Activated gamma-delta T cell (primary cell): ENCODE measurements at regions not wholly inside any gene's neighbourhood (a gene's known extent, or its start where the extent isn't known, plus 50 kb on each side); places are given as distances from the start of the nearest gene placed in this dataset.

Experiments used
- DNase-seq: peaks from one replicate; lab custom pipeline; 2025; lab: John Stamatoyannopoulos, UW

DNA sequence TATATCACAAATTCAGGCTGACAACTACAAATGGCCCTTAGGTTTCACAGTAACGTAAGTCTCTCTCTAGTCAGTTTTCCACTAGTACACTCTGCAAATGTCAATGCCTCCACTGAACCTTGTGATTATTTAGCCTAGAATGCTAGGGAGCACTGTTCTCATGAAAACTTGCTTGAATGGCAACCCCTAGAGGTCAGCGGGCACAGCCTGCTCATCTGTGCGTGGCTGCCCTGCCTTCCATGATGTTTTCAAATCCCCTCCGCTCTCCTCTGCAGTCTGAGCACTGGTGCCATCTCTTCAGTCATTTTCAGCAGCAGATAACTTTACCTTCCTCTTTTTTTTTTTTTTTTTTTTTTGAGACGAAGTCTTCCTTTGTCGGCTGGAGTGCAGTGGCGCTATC is 84.1 kb upstream of the GULP1 start:
- DNase-seq: no peak

GRCh38 chr2:188209218-188209617 is 82.5 kb upstream of the GULP1 start:
- no peak for DNase-seq

- no peak for DNase-seq
Measured at GRCh38 chr2:188217264-188217663, 74.4 kb upstream of the GULP1 start.

GRCh38 chr2:188219541-188219940 is 72.1 kb upstream of the GULP1 start:
- no peak for DNase-seq

- DNase-seq: no peak
Measured at GRCh38 chr2:188220535-188220934, 71.1 kb upstream of the GULP1 start.

- DNase-seq: no peak
Measured at GRCh38 chr2:188227713-188228112, 64.0 kb upstream of the GULP1 start.

- no peak for DNase-seq
Measured at GRCh38 chr2:188235364-188235763, 56.3 kb upstream of the GULP1 start.

DNA sequence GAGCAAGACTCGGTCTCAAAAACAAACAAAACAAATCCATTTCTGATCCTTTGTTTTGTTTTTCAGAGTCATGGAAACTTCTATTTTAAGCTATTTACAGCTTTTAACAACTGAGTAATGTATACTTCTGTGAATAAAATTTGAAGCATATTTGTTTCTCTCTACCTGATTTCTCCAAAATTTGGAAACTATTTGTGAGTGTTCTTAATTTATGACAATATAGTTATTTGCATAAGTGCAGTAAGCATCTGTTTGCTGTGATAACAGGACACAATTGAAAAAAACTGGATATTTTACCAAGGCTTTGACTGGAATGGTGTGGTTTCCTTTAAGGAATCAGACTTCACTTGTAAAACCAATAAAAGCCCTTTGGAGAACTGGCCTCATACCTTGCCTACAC is 53.3 kb upstream of the GULP1 start:
- DNase-seq: no peak
